SK-N-MC (cell line): ENCODE measurements at regions not wholly inside any gene's neighbourhood (a gene's known extent, or its start where the extent isn't known, plus 50 kb on each side); places are given as distances from the start of the nearest gene placed in this dataset.

Experiments
- DNase-seq: peaks from one replicate; pipeline ENCODE4 v3.0.0-alpha.2; 2011; ENCODE audit warnings: low read depth, low spot score
- H3K27ac ChIP-seq: fragments of 200-600 bp; sonication (generic); 2 replicates; pipeline ENCODE4 v1.5.1; 2016; ENCODE audit warnings: mixed run types
- H3K36me3 ChIP-seq: fragments of 200-600 bp; sonication (generic); 2 replicates; pipeline ENCODE4 v1.6.1; 2017; ENCODE audit warnings: antibody characterized with exemption, low read length, mixed read lengths; ENCODE audit not compliant: insufficient read depth
- H3K4me3 ChIP-seq: fragments of 200-600 bp; sonication (generic); 2 replicates; pipeline ENCODE4 v1.5.1; 2016
- H3K9ac ChIP-seq: fragments of 200-600 bp; sonication (generic); 2 replicates; pipeline ENCODE4 v1.8.0; 2017; ENCODE audit warnings: mixed run types, mixed read lengths; ENCODE audit not compliant: insufficient read length
- H3K9me3 ChIP-seq: fragments of 200-600 bp; sonication (generic); 2 replicates; pipeline ENCODE4 v1.6.1; 2017; ENCODE audit warnings: low read depth, mild to moderate bottlenecking, antibody characterized with exemption, low read length, moderate library complexity, mixed read lengths
- EZH2 ChIP-seq: fragments of 200-600 bp; sonication (generic); IDR thresholded peaks from one replicate; pipeline ENCODE4 v1.6.1; 2017; ENCODE audit warnings: antibody characterized with exemption
- FOXP2 ChIP-seq: optimal IDR thresholded peaks from 2 replicates; pipeline ENCODE3; 2011; ENCODE audit warnings: mild to moderate bottlenecking, moderate library complexity; ENCODE audit not compliant: insufficient read depth; ENCODE audit errors: extremely low read length, control extremely low read depth
- POLR2AphosphoS5 ChIP-seq: IDR thresholded peaks from 2 replicates; pipeline ENCODE4 v1.6.1; 2012; ENCODE audit warnings: mild to moderate bottlenecking, low read depth, low read length, borderline replicate concordance

GRCh38 chr7:10592604-10593003 is 381.1 kb upstream of the PHF14 start:
- Histone ChIP-seq H3K36me3 (no peaks in the 10 kb centered on the region), H3K27ac (no peak overlapping the region), H3K4me3 (no peak overlapping the region), H3K9ac (no peak overlapping the region), H3K9me3 (no peaks in the 10 kb centered on the region)
- DNase-seq, result no peak
- TF ChIP-seq EZH2 (no peak), POLR2AphosphoS5 (no peak), FOXP2 (no peak)

DNA sequence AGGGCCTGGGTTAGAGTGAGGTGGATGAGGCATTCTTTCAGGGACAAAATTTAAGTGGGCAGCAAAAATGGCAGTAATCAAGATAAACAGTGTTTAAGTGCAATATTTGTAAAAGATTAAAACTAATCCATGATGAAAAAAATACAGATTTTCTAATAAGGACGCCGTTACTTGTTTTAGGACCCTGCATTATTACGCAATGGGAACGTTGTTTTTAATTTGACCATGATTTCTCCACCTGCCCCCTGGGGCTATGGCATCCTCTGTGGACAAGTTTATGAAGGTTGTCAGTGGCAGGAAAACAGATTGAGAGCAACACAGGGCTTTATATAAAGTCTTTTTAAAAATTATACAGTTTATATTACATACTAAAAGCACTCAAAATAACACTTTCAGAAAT is 380.6 kb upstream of the PHF14 start:
- no peaks in the 10 kb centered on the region for H3K9me3 ChIP-seq
- H3K9ac ChIP-seq, result no peak overlapping the region
- no peaks in the 10 kb centered on the region for H3K36me3 ChIP-seq
- no peak overlapping the region for H3K4me3 ChIP-seq
- DNase-seq, result no peak
- TF ChIP-seq POLR2AphosphoS5 (no peak), FOXP2 (no peak), EZH2 (no peak)
- no peak overlapping the region for H3K27ac ChIP-seq

DNA sequence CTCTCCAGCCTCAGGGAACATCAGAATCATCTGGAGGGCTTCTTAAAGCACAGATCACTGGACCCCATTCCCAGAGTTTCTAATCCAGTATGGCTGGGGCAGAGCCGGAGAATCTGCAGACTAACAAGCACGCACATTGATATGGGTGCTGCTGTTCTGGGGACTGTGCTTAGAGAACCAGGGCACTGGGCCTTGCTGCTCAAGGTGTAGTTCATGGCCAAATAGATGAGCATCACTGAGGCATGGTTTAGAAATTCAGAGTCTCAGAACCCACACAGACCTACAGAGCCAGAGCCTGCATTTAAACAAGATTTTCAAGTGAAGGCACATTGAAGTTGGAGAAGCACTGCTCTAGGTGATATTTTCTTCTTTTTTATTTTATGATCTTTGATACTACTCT is 376.8 kb upstream of the PHF14 start:
- H3K9ac ChIP-seq, result no peak overlapping the region
- TF ChIP-seq POLR2AphosphoS5 (no peak), EZH2 (no peak), FOXP2 (no peak)
- H3K4me3 ChIP-seq, result no peak overlapping the region
- no peaks in the 10 kb centered on the region for H3K36me3 ChIP-seq
- H3K27ac ChIP-seq, result no peak overlapping the region
- no peaks in the 10 kb centered on the region for H3K9me3 ChIP-seq
- DNase-seq, result no peak

DNA sequence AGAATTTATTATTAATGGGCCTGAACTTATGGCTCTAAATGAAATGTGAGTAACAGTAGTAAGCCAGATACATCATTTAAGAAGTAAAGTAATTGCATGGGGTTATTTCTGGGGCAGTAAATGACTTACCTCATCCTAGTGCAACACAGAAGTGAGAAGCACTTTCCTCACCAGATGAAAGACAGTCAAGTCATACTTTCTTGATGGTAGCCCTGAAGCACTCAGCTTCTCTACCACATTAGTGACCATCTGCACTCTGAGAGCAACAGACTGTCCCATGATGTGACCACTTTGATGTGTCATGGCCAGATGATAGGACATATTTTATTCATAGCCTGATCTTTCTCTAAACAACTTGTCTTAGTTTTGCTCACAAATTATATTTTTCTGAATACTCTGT is 369.5 kb upstream of the PHF14 start:
- no peak for DNase-seq
- Histone ChIP-seq H3K4me3 (no peak overlapping the region), H3K36me3 (no peaks in the 10 kb centered on the region), H3K9ac (no peak overlapping the region), H3K27ac (no peak overlapping the region), H3K9me3 (no peaks in the 10 kb centered on the region)
- TF ChIP-seq POLR2AphosphoS5 (no peak), EZH2 (no peak), FOXP2 (no peak)

DNA sequence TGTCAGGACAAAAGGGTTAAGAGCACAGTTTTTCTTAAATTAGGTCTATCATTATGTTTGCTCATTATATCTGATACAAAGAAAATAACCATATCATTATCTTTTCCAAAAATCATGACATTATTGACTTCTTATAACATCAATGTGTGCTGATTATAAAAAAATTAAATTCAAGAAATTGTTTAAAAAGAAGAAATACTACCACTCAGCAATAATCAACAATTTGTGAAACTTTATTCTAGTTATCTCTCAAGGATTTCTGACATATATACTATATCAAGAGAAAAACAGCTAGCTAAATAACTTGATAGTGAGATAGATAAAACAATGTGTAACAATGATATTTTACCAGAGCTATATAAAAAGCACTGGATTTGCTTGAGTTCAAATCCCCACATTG is 360.7 kb upstream of the PHF14 start:
- Histone ChIP-seq H3K9me3 (no peaks in the 10 kb centered on the region), H3K36me3 (no peaks in the 10 kb centered on the region)
- no peak for DNase-seq

DNA sequence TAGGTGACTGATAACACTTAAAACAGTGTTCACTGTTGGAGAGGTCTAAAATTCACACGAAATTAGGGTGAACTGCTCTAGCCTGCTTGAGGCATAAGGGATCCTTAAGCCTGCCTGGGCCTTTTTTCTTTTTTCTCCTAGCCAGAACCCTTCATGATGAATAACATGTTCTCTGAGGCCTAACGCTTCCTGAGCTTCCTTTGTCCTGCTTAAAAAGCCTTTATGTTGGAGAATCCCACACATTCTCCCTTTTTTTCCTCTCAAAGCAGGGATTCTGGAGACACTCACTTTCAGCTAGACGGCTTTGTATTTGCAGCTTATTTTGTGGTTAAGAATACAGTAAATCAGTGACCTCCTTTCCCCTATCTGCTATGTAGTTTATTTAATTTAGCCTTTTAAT is 354.7 kb upstream of the PHF14 start:
- DNase-seq, result no peak
- no peaks in the 10 kb centered on the region for H3K36me3 ChIP-seq

More for the DNA sequence above, 360.7 kb upstream of the PHF14 start:
- Histone ChIP-seq H3K4me3 (no peak overlapping the region), H3K27ac (no peak overlapping the region), H3K9ac (no peak overlapping the region)
- TF ChIP-seq EZH2 (no peak), POLR2AphosphoS5 (no peak), FOXP2 (no peak)

GRCh38 chr7:10632712-10633111 is 341.0 kb upstream of the PHF14 start:
- DNase-seq, result no peak
- TF ChIP-seq EZH2 (no peak), FOXP2 (no peak), POLR2AphosphoS5 (no peak)
- Histone ChIP-seq H3K27ac (no peak overlapping the region), H3K9me3 (no peaks in the 10 kb centered on the region), H3K4me3 (no peak overlapping the region), H3K36me3 (no peaks in the 10 kb centered on the region), H3K9ac (no peak overlapping the region)

More for the DNA sequence above, 354.7 kb upstream of the PHF14 start:
- Histone ChIP-seq H3K4me3 (no peak overlapping the region), H3K27ac (no peak overlapping the region), H3K9ac (no peak overlapping the region), H3K9me3 (no peaks in the 10 kb centered on the region)
- TF ChIP-seq EZH2 (no peak), FOXP2 (no peak)

- Histone ChIP-seq H3K36me3 (no peaks in the 10 kb centered on the region), H3K27ac (no peak overlapping the region), H3K4me3 (no peak overlapping the region), H3K9me3 (no peaks in the 10 kb centered on the region), H3K9ac (no peak overlapping the region)
- no peak for DNase-seq
- no peak for TF ChIP-seq EZH2
- TF ChIP-seq FOXP2, result no peak
- no peak for TF ChIP-seq POLR2AphosphoS5
Observed at GRCh38 chr7:10634239-10634638, 339.4 kb upstream of the PHF14 start.

GRCh38 chr7:10637991-10638390 is 335.7 kb upstream of the PHF14 start:
- no peak for TF ChIP-seq POLR2AphosphoS5
- no peak for TF ChIP-seq FOXP2
- no peak for TF ChIP-seq EZH2
- Histone ChIP-seq H3K36me3 (no peaks in the 10 kb centered on the region), H3K27ac (no peak overlapping the region), H3K9ac (no peak overlapping the region), H3K4me3 (no peak overlapping the region), H3K9me3 (no peaks in the 10 kb centered on the region)
- DNase-seq, result no peak
